SU-DHL-6 (cell line): ENCODE measurements at regions not wholly inside any gene's neighbourhood (a gene's known extent, or its start where the extent isn't known, plus 50 kb on each side); places are given as distances from the start of the nearest gene placed in this dataset.
"Not testable (repeated sequence)": the region's sequence is repeated elsewhere in the genome, so short reads cannot be mapped to it uniquely, and the experiment has no call there.

Experiments used
- H2AFZ ChIP-seq: fragments of 200-600 bp; sonication (generic); 2 replicates; pipeline ENCODE4 v1.6.1; 2014; ENCODE audit warnings: low read depth, mild to moderate bottlenecking, moderate library complexity, mixed read lengths, antibody characterized with exemption, low read length; ENCODE audit not compliant: severe bottlenecking
- H3F3A ChIP-seq: fragments of 200-600 bp; shearing (Covaris generic); 2 replicates; pipeline ENCODE4 v1.6.0; 2016; ENCODE audit warnings: antibody characterized with exemption, mild to moderate bottlenecking; ENCODE audit not compliant: insufficient read depth
- H3K27ac ChIP-seq: fragments of 200-600 bp; sonication (generic); 2 replicates; pipeline ENCODE4 v1.5.1; 2016; ENCODE audit warnings: low read depth, mild to moderate bottlenecking, low read length, moderate library complexity, mixed read lengths
- H3K27me3 ChIP-seq: fragments of 200-600 bp; sonication (generic), shearing (Covaris generic); 2 replicates; pipeline ENCODE4 v1.6.0; 2014; ENCODE audit warnings: mild to moderate bottlenecking, low read length
- H3K36me3 ChIP-seq: fragments of 200-600 bp; sonication (generic); 2 replicates; pipeline ENCODE4 v1.6.1; 2014; ENCODE audit warnings: mild to moderate bottlenecking, low read length, mixed read lengths
- H3K4me2 ChIP-seq: fragments of 300-600, 200-600 bp; shearing (Covaris generic), sonication (generic); 2 replicates; pipeline ENCODE4 v1.6.0; 2014; ENCODE audit warnings: low read length, low read depth, mild to moderate bottlenecking; ENCODE audit not compliant: poor library complexity, severe bottlenecking
- H3K4me3 ChIP-seq: fragments of 200-600 bp; sonication (generic); 2 replicates; pipeline ENCODE4 v1.5.1; 2014; ENCODE audit warnings: antibody characterized with exemption, low read length, mild to moderate bottlenecking, mixed read lengths; ENCODE audit not compliant: insufficient read depth, poor library complexity, severe bottlenecking
- H3K79me2 ChIP-seq: fragments of 200-600 bp; sonication (generic); 2 replicates; pipeline ENCODE4 v1.6.1; 2014; ENCODE audit warnings: mild to moderate bottlenecking, low read length, moderate library complexity; ENCODE audit not compliant: insufficient read depth
- H3K9ac ChIP-seq: fragments of 200-600 bp; sonication (generic); 2 replicates; pipeline ENCODE4 v1.7.0; 2014; ENCODE audit warnings: mild to moderate bottlenecking, low read length
- H3K9me2 ChIP-seq: fragments of 200-600 bp; sonication (generic); replicated peaks from 2 replicates; pipeline ENCODE4 v1.6.1; 2014; ENCODE audit warnings: low read length; ENCODE audit not compliant: insufficient read depth
- H3K9me3 ChIP-seq: fragments of 200-600 bp; sonication (generic); 2 replicates; pipeline ENCODE4 v1.6.1; 2014; ENCODE audit warnings: low read length, mixed read lengths; ENCODE audit not compliant: insufficient read depth
- H4K20me1 ChIP-seq: fragments of 200-600 bp; sonication (generic); 2 replicates; pipeline ENCODE4 v1.6.1; 2014; ENCODE audit warnings: low read depth, mild to moderate bottlenecking, antibody characterized with exemption, low read length, moderate library complexity, mixed read lengths
- EZH2phosphoT487 ChIP-seq: fragments of 200-600 bp; sonication (generic), shearing (Covaris generic); conservative IDR thresholded peaks from 2 replicates; pipeline ENCODE4 v1.6.1; 2018; ENCODE audit warnings: mild to moderate bottlenecking, antibody characterized with exemption, low read length, moderate library complexity, mixed read lengths
- TF ChIP-seq, protein P1 (sequence below): fragments of 200-600 bp; sonication (generic); IDR thresholded peaks from one replicate; pipeline ENCODE4 v1.5.1; 2017; ENCODE audit warnings: antibody characterized with exemption, mild to moderate bottlenecking, low read length, moderate library complexity; ENCODE audit not compliant: insufficient read depth, poor library complexity, severe bottlenecking

DNA sequence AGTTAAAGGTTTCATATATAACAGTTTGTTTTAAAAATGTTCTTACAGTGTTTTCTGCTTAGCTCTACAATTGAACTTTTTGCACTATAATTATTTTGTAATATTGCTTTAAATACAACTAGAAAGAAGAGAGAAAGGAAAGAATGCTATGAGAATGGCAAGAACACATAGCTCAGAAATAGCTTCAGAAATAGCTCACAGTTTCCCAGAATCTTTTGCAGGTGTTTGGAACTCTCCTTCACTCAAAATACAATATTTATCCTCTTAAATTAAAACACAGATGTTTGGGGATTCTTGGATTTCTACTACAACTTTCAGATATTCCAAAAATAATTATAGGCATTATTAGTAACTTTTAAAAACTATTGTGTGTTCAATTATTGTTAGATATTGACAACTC, 658.0 kb upstream of the DPPA4 start:
- Histone ChIP-seq H3K9me2 (no peaks in the 10 kb centered on the region), H3K9me3 (no peaks in the 10 kb centered on the region), H3K27ac (no peak overlapping the region), H3F3A (no peaks in the 10 kb centered on the region), H3K9ac (no peak overlapping the region), H3K36me3 (no peaks in the 10 kb centered on the region), H4K20me1 (no peaks in the 10 kb centered on the region), H3K27me3 (no peaks in the 10 kb centered on the region), H3K4me3 (no peak overlapping the region), H3K4me2 (no peak overlapping the region), H3K79me2 (no peaks in the 10 kb centered on the region), H2AFZ (no peak overlapping the region)
- TF ChIP-seq, protein P1, sequence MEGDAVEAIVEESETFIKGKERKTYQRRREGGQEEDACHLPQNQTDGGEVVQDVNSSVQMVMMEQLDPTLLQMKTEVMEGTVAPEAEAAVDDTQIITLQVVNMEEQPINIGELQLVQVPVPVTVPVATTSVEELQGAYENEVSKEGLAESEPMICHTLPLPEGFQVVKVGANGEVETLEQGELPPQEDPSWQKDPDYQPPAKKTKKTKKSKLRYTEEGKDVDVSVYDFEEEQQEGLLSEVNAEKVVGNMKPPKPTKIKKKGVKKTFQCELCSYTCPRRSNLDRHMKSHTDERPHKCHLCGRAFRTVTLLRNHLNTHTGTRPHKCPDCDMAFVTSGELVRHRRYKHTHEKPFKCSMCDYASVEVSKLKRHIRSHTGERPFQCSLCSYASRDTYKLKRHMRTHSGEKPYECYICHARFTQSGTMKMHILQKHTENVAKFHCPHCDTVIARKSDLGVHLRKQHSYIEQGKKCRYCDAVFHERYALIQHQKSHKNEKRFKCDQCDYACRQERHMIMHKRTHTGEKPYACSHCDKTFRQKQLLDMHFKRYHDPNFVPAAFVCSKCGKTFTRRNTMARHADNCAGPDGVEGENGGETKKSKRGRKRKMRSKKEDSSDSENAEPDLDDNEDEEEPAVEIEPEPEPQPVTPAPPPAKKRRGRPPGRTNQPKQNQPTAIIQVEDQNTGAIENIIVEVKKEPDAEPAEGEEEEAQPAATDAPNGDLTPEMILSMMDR = no peak
- no peak for TF ChIP-seq EZH2phosphoT487

DNA sequence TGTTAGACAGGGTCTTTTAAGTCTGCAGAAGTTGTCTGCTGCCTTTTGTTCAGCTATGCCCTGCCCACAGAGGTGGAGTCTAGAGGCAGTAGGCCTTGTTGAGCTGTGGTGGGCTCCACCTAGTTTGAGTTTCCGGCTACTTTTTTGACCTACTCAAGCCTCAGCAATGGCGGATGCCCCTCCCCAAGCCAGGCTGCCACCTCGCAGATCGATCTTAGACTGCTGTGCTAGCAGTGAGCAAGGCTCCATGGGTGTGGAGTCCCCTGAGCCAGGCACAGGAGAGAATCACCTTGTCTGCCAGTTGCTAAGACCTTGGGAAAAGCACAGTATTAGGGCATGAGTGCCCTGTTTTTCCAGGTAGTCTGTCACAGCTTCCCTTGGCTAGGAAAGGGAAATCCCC, 664.6 kb upstream of the DPPA4 start:
- not testable (repeated sequence) for H3K36me3 ChIP-seq, H4K20me1 ChIP-seq, H3K79me2 ChIP-seq, H3K27me3 ChIP-seq, H3K27ac ChIP-seq, H3K4me3 ChIP-seq, H2AFZ ChIP-seq, H3K9ac ChIP-seq, H3K9me3 ChIP-seq, H3F3A ChIP-seq, H3K4me2 ChIP-seq, H3K9me2 ChIP-seq

DNA sequence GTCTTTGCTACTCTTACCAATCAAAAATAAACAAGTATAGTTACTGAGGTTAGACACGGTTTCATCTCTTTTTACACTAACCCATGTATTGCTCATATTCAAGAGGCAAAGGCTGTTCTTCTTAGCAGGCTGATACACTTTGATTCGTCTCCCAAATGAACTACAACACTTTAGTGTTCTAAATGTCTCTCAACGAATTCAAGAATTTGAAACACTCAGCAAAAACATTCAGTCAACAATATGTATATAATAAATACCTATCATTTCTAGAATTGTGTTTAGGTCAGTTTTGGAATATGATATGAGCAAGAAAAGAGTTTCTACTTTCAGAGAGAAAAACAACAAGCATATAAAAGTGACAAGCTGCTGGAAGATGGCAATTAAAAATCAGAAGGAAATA, 669.6 kb upstream of the DPPA4 start:
- Histone ChIP-seq H4K20me1 (no peaks in the 10 kb centered on the region), H3K27ac (no peak overlapping the region), H3K9me3 (no peaks in the 10 kb centered on the region), H3K4me2 (no peak overlapping the region), H3K79me2 (no peaks in the 10 kb centered on the region), H3K9me2 (no peaks in the 10 kb centered on the region), H3K9ac (no peak overlapping the region), H3K27me3 (no peaks in the 10 kb centered on the region), H3F3A (no peaks in the 10 kb centered on the region), H2AFZ (no peak overlapping the region), H3K36me3 (no peaks in the 10 kb centered on the region), H3K4me3 (no peak overlapping the region)
- TF ChIP-seq, protein P1 = no peak
- no peak for TF ChIP-seq EZH2phosphoT487

DNA sequence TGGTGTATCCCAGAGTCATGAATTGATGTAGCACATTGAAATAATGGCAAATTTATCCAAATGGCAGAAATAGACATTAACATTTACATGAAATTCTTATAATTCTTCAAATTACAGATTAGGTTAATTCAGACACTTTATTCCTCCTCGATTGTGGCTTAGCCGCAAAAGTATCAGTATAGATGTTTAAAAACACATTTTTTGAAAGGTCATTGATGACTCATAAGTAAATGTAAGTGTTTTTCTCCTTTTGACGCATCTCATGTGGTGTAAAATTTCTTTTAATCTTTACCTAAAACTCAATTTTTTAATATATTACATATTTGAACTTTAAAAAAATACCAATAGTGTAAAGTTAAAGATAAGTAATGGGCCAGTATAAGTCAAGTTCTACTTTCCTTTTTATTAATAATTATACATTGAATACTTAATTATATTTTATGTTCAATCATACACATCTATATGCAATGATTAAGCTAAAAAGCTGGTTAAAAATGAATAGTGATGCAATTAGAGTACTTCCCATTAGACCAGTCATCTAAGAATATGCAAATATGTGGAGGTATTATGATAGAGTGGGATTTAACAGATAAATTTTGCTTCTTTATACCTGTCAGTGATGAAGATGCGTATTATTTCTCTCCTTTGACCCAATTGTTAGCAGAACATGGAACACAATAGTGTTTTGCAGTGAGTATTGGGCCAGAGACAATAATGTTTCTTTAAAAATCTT, 678.1 kb upstream of the DPPA4 start:
- no peak overlapping the region for H3K9ac ChIP-seq
- H3K27ac ChIP-seq = no peak overlapping the region
- no peaks in the 10 kb centered on the region for H3K36me3 ChIP-seq
- no peaks in the 10 kb centered on the region for H3K27me3 ChIP-seq
- no peaks in the 10 kb centered on the region for H4K20me1 ChIP-seq
- H3K4me2 ChIP-seq = no peak overlapping the region
- H3F3A ChIP-seq = no peaks in the 10 kb centered on the region
- no peak overlapping the region for H2AFZ ChIP-seq
- no peaks in the 10 kb centered on the region for H3K79me2 ChIP-seq
- H3K4me3 ChIP-seq = no peak overlapping the region
- TF ChIP-seq, protein P1 = no peak
- TF ChIP-seq EZH2phosphoT487 = no peak
- no peaks in the 10 kb centered on the region for H3K9me3 ChIP-seq
- no peaks in the 10 kb centered on the region for H3K9me2 ChIP-seq
